ENCODE measurements at regions not wholly inside any gene's neighbourhood (a gene's known extent, or its start where the extent isn't known, plus 50 kb on each side); places are given as distances from the start of the nearest gene placed in this dataset.

DNA sequence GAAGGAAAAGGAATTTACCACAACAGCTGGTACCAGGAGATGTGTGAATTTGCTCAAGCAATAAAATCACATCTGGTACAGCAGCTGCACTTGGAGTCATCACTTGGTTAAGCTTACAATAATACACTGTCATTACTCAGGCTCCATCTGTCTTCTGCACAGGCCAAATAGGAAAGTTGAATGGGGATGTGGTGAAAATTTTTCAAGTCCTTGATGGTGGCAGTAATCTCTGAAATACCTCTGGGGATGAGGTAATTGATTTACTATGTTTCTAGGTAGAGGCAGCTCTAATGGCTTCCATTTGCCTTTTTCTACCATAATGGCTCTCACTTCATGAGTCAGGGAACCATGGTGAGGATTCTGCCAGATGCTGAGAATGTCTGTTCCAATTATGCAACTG, 206.8 kb upstream of the ATP10B start:
- H3K9me3 ChIP-seq (ENCODE audit: control insufficient read depth in 2 of 2, insufficient read depth in 1 of 2, low read depth in 1 of 2, low read length in 1 of 2) = no peaks in the 10 kb centered on the region
- no peak overlapping the region for H3K4me3 ChIP-seq (ENCODE audit: low read depth in 1 of 2, low read length in 2 of 2)
- H3K4me1 ChIP-seq (ENCODE audit: control insufficient read depth in 2 of 2, insufficient read depth in 2 of 2, low read length in 1 of 2) = no peaks in the 10 kb centered on the region
- H3K27me3 ChIP-seq (ENCODE audit: control insufficient read depth in 1 of 2, insufficient read depth in 2 of 2, low read length in 2 of 2) = no peaks in the 10 kb centered on the region
- no peak overlapping the region for H3K27ac ChIP-seq (ENCODE audit: low read depth in 2 of 2, low read length in 1 of 2)
- no peaks in the 10 kb centered on the region for H3K36me3 ChIP-seq (ENCODE audit: control insufficient read depth in 2 of 2, insufficient read depth in 2 of 2, low read length in 1 of 2)

DNA sequence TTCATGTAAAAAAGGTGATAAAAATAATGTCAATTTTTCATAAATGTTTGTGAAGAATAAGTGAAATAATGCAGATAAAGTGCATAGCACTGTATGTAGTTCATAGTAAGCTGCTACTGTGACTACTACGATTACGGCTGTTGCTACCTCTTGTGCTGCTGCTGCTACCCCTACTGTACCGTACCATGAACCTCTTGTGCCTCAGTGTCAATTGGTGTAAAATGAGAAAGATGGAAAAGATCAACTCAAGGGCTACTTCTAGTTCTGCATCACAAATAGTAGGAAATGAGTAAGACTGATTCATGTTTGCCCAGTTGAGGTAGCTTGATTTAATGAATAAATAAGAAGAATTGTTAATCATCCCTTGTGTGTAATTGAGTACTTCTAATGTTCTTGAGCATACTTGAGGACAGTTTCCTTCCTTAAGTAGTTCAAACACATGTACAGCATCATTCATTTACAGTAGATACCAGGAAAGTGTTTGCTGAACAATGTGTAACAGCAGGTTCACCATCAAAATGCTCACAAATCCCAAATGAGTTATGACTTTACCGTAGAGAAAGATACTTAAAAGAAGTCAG, 200.0 kb upstream of the ATP10B start:
- whole genome bisulfite sequencing, 2 donors = 84 to 85% methylated on average over 4 of the region's 4 CpGs
- H3K27me3 ChIP-seq (ENCODE audit: control insufficient read depth in 1 of 2, insufficient read depth in 2 of 2, low read length in 2 of 2) = no peaks in the 10 kb centered on the region

DNA sequence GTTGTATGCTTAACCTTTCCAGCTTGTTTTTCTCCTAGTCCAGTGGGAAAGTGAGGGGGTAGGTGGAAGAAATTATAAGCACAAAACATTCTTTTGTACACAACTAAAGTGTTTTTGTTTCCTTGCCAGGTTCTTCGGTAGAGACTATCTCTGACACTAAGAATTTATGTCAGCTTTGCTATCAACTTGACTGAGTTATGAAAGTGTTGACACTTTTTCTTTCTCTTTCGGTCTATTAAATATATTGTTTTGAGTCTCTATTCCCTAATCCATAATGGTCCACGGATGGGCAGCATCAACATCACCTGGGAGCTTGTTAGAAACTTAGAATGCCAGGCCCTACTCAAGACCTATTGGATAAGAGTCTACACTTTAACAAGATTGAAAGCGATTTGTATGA, 195.0 kb upstream of the ATP10B start:
- no peaks in the 10 kb centered on the region for H3K36me3 ChIP-seq (ENCODE audit: control insufficient read depth in 2 of 2, insufficient read depth in 2 of 2, low read length in 1 of 2)
- no peak overlapping the region for H3K4me3 ChIP-seq (ENCODE audit: low read depth in 1 of 2, low read length in 2 of 2)
- no peaks in the 10 kb centered on the region for H3K4me1 ChIP-seq (ENCODE audit: control insufficient read depth in 2 of 2, insufficient read depth in 2 of 2, low read length in 1 of 2)
- H3K9me3 ChIP-seq (ENCODE audit: control insufficient read depth in 2 of 2, insufficient read depth in 1 of 2, low read depth in 1 of 2, low read length in 1 of 2) = no peaks in the 10 kb centered on the region
- H3K27ac ChIP-seq (ENCODE audit: low read depth in 2 of 2, low read length in 1 of 2) = no peak overlapping the region
- H3K27me3 ChIP-seq (ENCODE audit: control insufficient read depth in 1 of 2, insufficient read depth in 2 of 2, low read length in 2 of 2) = no peaks in the 10 kb centered on the region
- WGBS, 2 donors = 56 to 66% methylated on average over 4 of the region's 4 CpGs

More for the DNA sequence above, 200.0 kb upstream of the ATP10B start:
- Histone ChIP-seq H3K4me1 (ENCODE audit: control insufficient read depth in 2 of 2, insufficient read depth in 2 of 2, low read length in 1 of 2) (no peaks in the 10 kb centered on the region), H3K4me3 (ENCODE audit: low read depth in 1 of 2, low read length in 2 of 2) (no peak overlapping the region), H3K27ac (ENCODE audit: low read depth in 2 of 2, low read length in 1 of 2) (no peak overlapping the region), H3K36me3 (ENCODE audit: control insufficient read depth in 2 of 2, insufficient read depth in 2 of 2, low read length in 1 of 2) (no peaks in the 10 kb centered on the region), H3K9me3 (ENCODE audit: control insufficient read depth in 2 of 2, insufficient read depth in 1 of 2, low read depth in 1 of 2, low read length in 1 of 2) (no peaks in the 10 kb centered on the region)

DNA sequence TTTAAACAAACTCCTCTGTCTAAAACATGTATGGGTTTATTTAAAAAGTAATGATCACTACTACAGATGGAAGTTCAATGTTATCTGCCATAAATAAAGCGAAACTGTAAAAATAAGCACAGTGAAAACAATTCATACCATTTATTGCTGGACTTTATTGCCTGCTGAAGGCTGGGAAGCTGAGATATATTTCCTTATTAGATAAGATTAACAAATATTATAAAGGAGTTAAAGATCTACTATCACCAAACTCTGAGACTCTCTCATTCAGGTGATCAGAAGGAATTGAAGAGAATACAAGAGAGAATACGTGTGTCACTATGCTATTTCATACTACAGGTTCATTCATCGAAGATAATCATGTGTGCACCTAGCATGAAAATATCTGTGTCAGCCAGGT, 190.9 kb upstream of the ATP10B start:
- 82 to 84% methylated on average over 3 of the region's 3 CpGs for WGBS, 2 donors
- Histone ChIP-seq H3K4me3 (ENCODE audit: low read depth in 1 of 2, low read length in 2 of 2) (no peak overlapping the region), H3K36me3 (ENCODE audit: control insufficient read depth in 2 of 2, insufficient read depth in 2 of 2, low read length in 1 of 2) (no peaks in the 10 kb centered on the region), H3K27me3 (ENCODE audit: control insufficient read depth in 1 of 2, insufficient read depth in 2 of 2, low read length in 2 of 2) (no peaks in the 10 kb centered on the region), H3K27ac (ENCODE audit: low read depth in 2 of 2, low read length in 1 of 2) (no peak overlapping the region), H3K4me1 (ENCODE audit: control insufficient read depth in 2 of 2, insufficient read depth in 2 of 2, low read length in 1 of 2) (no peaks in the 10 kb centered on the region), H3K9me3 (ENCODE audit: control insufficient read depth in 2 of 2, insufficient read depth in 1 of 2, low read depth in 1 of 2, low read length in 1 of 2) (no peaks in the 10 kb centered on the region)

DNA sequence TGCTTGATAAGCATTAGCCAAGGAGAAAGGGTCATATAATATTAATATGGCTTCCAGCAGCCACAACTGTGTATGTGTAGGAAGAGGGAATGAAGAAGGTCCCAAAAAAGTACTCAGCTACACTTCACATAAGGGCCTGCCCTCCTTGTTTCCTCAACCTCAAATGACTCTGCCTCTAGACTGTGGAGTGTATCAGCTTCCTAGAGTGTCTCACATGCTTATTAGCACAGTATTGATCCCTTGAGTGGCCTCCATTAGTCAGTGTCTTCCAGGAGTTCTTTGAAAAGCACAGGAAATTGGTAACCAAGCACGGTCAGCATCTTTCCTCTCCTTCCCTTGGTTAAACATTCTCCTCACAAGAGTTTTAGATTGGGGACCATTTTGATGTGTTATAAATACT, 190.4 kb upstream of the ATP10B start:
- Histone ChIP-seq H3K9me3 (ENCODE audit: control insufficient read depth in 2 of 2, insufficient read depth in 1 of 2, low read depth in 1 of 2, low read length in 1 of 2) (no peaks in the 10 kb centered on the region), H3K4me1 (ENCODE audit: control insufficient read depth in 2 of 2, insufficient read depth in 2 of 2, low read length in 1 of 2) (no peaks in the 10 kb centered on the region), H3K4me3 (ENCODE audit: low read depth in 1 of 2, low read length in 2 of 2) (no peak overlapping the region), H3K36me3 (ENCODE audit: control insufficient read depth in 2 of 2, insufficient read depth in 2 of 2, low read length in 1 of 2) (no peaks in the 10 kb centered on the region), H3K27me3 (ENCODE audit: control insufficient read depth in 1 of 2, insufficient read depth in 2 of 2, low read length in 2 of 2) (no peaks in the 10 kb centered on the region), H3K27ac (ENCODE audit: low read depth in 2 of 2, low read length in 1 of 2) (no peak overlapping the region)
- 48 to 82% methylated on average over 1 of the region's 1 CpG for WGBS, 2 donors

DNA sequence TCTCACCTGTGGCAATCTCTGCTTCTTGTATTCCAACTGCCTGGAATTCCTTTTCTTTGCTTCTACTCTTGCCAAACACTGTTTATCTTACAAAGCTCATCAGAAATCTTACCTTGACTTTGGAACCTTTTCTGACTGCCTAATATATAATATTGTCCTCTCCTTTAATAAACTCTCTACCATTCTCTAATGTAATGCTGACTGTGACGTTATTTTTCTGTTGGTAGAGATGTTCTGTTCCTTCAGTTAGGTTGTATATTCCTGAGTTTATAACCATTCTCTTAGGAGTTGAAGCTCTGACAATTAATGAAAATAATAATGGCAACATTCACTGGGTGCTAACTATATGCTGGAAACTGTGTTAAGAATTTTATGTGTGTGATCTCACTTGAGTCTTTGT, 188.8 kb upstream of the ATP10B start:
- Histone ChIP-seq H3K27me3 (ENCODE audit: control insufficient read depth in 1 of 2, insufficient read depth in 2 of 2, low read length in 2 of 2) (no peaks in the 10 kb centered on the region), H3K4me1 (ENCODE audit: control insufficient read depth in 2 of 2, insufficient read depth in 2 of 2, low read length in 1 of 2) (no peaks in the 10 kb centered on the region), H3K36me3 (ENCODE audit: control insufficient read depth in 2 of 2, insufficient read depth in 2 of 2, low read length in 1 of 2) (no peaks in the 10 kb centered on the region), H3K27ac (ENCODE audit: low read depth in 2 of 2, low read length in 1 of 2) (no peak overlapping the region), H3K9me3 (ENCODE audit: control insufficient read depth in 2 of 2, insufficient read depth in 1 of 2, low read depth in 1 of 2, low read length in 1 of 2) (no peaks in the 10 kb centered on the region), H3K4me3 (ENCODE audit: low read depth in 1 of 2, low read length in 2 of 2) (no peak overlapping the region)
- WGBS, 2 donors = 78 to 83% methylated on average over 1 of the region's 1 CpG

DNA sequence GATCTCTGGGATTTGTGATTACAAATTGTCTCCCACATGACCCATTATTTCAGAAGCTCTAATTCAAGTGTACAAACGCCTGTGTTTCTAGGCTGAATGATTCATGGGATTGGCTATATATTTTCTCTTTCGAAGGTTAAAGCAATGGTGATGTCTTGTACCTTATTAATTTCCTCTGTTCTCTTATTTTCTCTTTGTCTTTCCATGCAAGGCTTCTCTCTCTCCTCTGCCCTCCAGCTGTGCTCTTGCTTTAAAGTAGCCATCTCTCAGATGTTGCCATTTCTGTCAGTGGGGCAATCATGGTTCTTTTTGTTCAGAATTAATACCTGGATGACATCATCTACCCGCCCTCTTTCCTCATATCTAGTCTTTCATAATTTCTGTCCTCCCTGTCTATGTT, 184.3 kb upstream of the ATP10B start:
- no peaks in the 10 kb centered on the region for H3K4me1 ChIP-seq (ENCODE audit: control insufficient read depth in 2 of 2, insufficient read depth in 2 of 2, low read length in 1 of 2)
- H3K27me3 ChIP-seq (ENCODE audit: control insufficient read depth in 1 of 2, insufficient read depth in 2 of 2, low read length in 2 of 2) = no peaks in the 10 kb centered on the region
- no peaks in the 10 kb centered on the region for H3K9me3 ChIP-seq (ENCODE audit: control insufficient read depth in 2 of 2, insufficient read depth in 1 of 2, low read depth in 1 of 2, low read length in 1 of 2)
- no peak overlapping the region for H3K27ac ChIP-seq (ENCODE audit: low read depth in 2 of 2, low read length in 1 of 2)
- no peaks in the 10 kb centered on the region for H3K36me3 ChIP-seq (ENCODE audit: control insufficient read depth in 2 of 2, insufficient read depth in 2 of 2, low read length in 1 of 2)
- H3K4me3 ChIP-seq (ENCODE audit: low read depth in 1 of 2, low read length in 2 of 2) = no peak overlapping the region
- WGBS, 2 donors = 77 to 84% methylated on average over 3 of the region's 3 CpGs

DNA sequence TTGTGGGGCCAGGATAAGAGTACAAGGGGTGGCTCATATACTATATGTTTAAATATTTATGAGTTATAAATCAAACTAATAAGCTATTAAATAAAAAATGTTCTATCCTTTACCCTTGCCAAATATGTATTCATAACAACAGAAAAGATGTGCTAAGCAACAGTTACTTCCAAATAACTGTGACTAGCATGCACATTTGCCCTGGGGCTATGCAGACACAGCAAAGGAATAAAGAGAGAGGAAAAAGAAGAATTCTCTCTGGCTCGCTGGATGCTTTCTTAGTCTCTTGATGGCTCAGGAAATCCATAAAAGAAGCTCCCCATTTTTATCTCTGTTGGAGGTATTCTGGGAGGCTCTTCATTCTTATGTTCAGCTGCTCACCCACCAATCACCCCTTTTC, 182.4 kb upstream of the ATP10B start:
- Histone ChIP-seq H3K27ac (ENCODE audit: low read depth in 2 of 2, low read length in 1 of 2) (no peak overlapping the region), H3K27me3 (ENCODE audit: control insufficient read depth in 1 of 2, insufficient read depth in 2 of 2, low read length in 2 of 2) (no peaks in the 10 kb centered on the region), H3K9me3 (ENCODE audit: control insufficient read depth in 2 of 2, insufficient read depth in 1 of 2, low read depth in 1 of 2, low read length in 1 of 2) (no peaks in the 10 kb centered on the region), H3K4me3 (ENCODE audit: low read depth in 1 of 2, low read length in 2 of 2) (no peak overlapping the region), H3K4me1 (ENCODE audit: control insufficient read depth in 2 of 2, insufficient read depth in 2 of 2, low read length in 1 of 2) (no peaks in the 10 kb centered on the region), H3K36me3 (ENCODE audit: control insufficient read depth in 2 of 2, insufficient read depth in 2 of 2, low read length in 1 of 2) (no peaks in the 10 kb centered on the region)
- WGBS, 2 donors = 40 to 64% methylated on average over 1 of the region's 1 CpG

DNA sequence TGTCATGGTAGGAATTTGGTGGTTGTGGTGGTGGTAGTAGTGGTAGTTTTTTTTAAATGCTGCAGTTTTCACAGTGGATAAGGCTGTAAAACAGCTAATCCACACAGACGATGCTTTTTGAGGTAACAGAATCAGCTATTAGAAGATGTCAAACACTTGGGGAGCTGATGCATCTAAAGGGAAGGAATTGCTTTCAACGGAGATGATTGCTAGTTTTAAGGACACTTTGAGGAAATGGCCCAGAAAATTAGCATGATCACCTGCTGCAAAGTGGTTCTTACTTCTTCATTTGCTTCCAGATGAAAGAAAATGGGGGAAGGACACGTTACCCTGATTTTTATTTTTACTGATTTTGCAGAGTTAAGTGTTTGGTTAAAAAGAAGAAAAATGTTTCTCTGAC, 178.2 kb upstream of the ATP10B start:
- WGBS, 2 donors = 51 to 57% methylated on average over 3 of the region's 3 CpGs
- Histone ChIP-seq H3K27me3 (ENCODE audit: control insufficient read depth in 1 of 2, insufficient read depth in 2 of 2, low read length in 2 of 2) (no peaks in the 10 kb centered on the region), H3K9me3 (ENCODE audit: control insufficient read depth in 2 of 2, insufficient read depth in 1 of 2, low read depth in 1 of 2, low read length in 1 of 2) (no peaks in the 10 kb centered on the region), H3K4me3 (ENCODE audit: low read depth in 1 of 2, low read length in 2 of 2) (no peak overlapping the region), H3K36me3 (ENCODE audit: control insufficient read depth in 2 of 2, insufficient read depth in 2 of 2, low read length in 1 of 2) (no peaks in the 10 kb centered on the region), H3K4me1 (ENCODE audit: control insufficient read depth in 2 of 2, insufficient read depth in 2 of 2, low read length in 1 of 2) (no peaks in the 10 kb centered on the region), H3K27ac (ENCODE audit: low read depth in 2 of 2, low read length in 1 of 2) (no peak overlapping the region)

DNA sequence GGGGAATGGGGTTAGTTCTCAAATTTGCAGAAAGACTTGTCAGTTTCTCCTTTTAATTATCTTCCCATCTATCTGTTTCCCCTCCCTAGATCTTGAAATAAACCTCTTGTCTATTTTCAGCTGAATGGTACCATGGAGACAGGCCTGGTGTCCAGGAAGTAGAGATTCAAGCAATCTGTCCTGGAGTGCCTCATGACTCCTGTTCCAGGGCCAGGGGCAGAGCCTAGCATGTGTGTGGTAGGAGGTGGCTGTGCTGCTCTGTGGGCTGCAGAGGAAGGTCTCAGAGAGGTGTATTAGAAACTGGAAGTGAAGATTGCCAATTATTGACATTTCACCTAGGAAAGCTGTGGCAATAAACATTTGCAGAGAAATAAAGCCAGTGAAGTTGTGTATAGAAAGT, 175.8 kb upstream of the ATP10B start:
- Histone ChIP-seq H3K27me3 (ENCODE audit: control insufficient read depth in 1 of 2, insufficient read depth in 2 of 2, low read length in 2 of 2) (no peaks in the 10 kb centered on the region), H3K4me1 (ENCODE audit: control insufficient read depth in 2 of 2, insufficient read depth in 2 of 2, low read length in 1 of 2) (no peaks in the 10 kb centered on the region), H3K36me3 (ENCODE audit: control insufficient read depth in 2 of 2, insufficient read depth in 2 of 2, low read length in 1 of 2) (no peaks in the 10 kb centered on the region), H3K27ac (ENCODE audit: low read depth in 2 of 2, low read length in 1 of 2) (no peak overlapping the region), H3K4me3 (ENCODE audit: low read depth in 1 of 2, low read length in 2 of 2) (no peak overlapping the region), H3K9me3 (ENCODE audit: control insufficient read depth in 2 of 2, insufficient read depth in 1 of 2, low read depth in 1 of 2, low read length in 1 of 2) (no peaks in the 10 kb centered on the region)
